IMR-90 (cell line): ENCODE measurements at regions not wholly inside any gene's neighbourhood (a gene's known extent, or its start where the extent isn't known, plus 50 kb on each side); places are given as distances from the start of the nearest gene placed in this dataset.

Source experiments
- ATAC-seq: fragments of 200-7000 bp; cut with Tn5 transposase; 2 replicates; pipeline ENCODE4 v1.9.1; 2020; ENCODE audit warnings: low read depth, mild to moderate bottlenecking, moderate library complexity
- BruUV-seq: library from RNA; stranded (reverse); fragments of 400-500 nt; replicated peaks from 2 replicates; lab custom pipeline; 2021; lab: Mats Ljungman, UMichigan
- CTCF ChIA-PET: fragments of 300-600 bp; formaldehyde crosslinking; extraction: SDS; loops from one replicate; lab custom pipeline; 2021; ENCODE audit warnings: antibody characterized with exemption; lab: Yijun Ruan, JAX
- POLR2A ChIA-PET: fragments of 300-600 bp; sonication (Branson Sonifier 250); formaldehyde crosslinking; loops from one replicate; lab custom pipeline; 2022; ENCODE audit warnings: antibody characterized with exemption; ENCODE audit not compliant: unreplicated experiment; lab: Charles Lee
- DNase-seq: peaks from one replicate; pipeline ENCODE4 v3.0.0; 2013
- H2AFZ ChIP-seq: replicated peaks from 2 replicates; pipeline ENCODE3; 2013; ENCODE audit warnings: low read length, mild to moderate bottlenecking; ENCODE audit not compliant: poor library complexity
- H2AK5ac ChIP-seq: 2 replicates; pipeline ENCODE4 v1.6.1; 2013; ENCODE audit warnings: low read depth, low read length, inconsistent platforms
- H2AK9ac ChIP-seq: replicated peaks from 2 replicates; pipeline ENCODE3; 2013; ENCODE audit warnings: mild to moderate bottlenecking, low read depth, low read length, moderate library complexity; ENCODE audit not compliant: poor library complexity
- H2BK120ac ChIP-seq: 2 replicates; pipeline ENCODE4 v1.6.1; 2013; ENCODE audit warnings: low read depth, low read length, inconsistent platforms
- H2BK15ac ChIP-seq: 3 replicates; pipeline ENCODE4 v1.6.1; 2013; ENCODE audit warnings: low read depth, low read length, inconsistent platforms
- H2BK20ac ChIP-seq: 2 replicates; pipeline ENCODE4 v1.6.1; 2013; ENCODE audit warnings: low read depth, mild to moderate bottlenecking, inconsistent platforms, low read length, moderate library complexity
- H2BK5ac ChIP-seq: 2 replicates; pipeline ENCODE4 v1.6.1; 2013; ENCODE audit warnings: mild to moderate bottlenecking, low read depth, low read length, inconsistent platforms; ENCODE audit not compliant: poor library complexity, severe bottlenecking
- H3K14ac ChIP-seq: replicated peaks from 2 replicates; pipeline ENCODE4 v1.6.1; 2013; ENCODE audit warnings: low read depth, low read length, inconsistent platforms
- H3K18ac ChIP-seq: 2 replicates; pipeline ENCODE4 v1.6.1; 2013; ENCODE audit warnings: low read depth, low read length, control low read depth
- H3K23ac ChIP-seq: 2 replicates; pipeline ENCODE4 v1.6.1; 2013; ENCODE audit warnings: low read depth, low read length, inconsistent platforms
- H3K27ac ChIP-seq: 2 replicates; pipeline ENCODE4 v1.5.1; 2013; ENCODE audit warnings: mild to moderate bottlenecking, control low read depth, low read length; ENCODE audit not compliant: insufficient read depth
- H3K27me3 ChIP-seq: 2 replicates; pipeline ENCODE4 v1.6.1; 2013; ENCODE audit warnings: low read length; ENCODE audit not compliant: control insufficient read depth, insufficient read depth
- H3K36me3 ChIP-seq: 2 replicates; pipeline ENCODE4 v1.6.1; 2013; ENCODE audit warnings: low read length, mixed read lengths; ENCODE audit not compliant: control insufficient read depth, insufficient read depth
- H3K4ac ChIP-seq: 2 replicates; pipeline ENCODE4 v1.6.1; 2013; ENCODE audit warnings: low read depth, low read length, inconsistent platforms
- H3K4me1 ChIP-seq: 2 replicates; pipeline ENCODE4 v1.6.1; 2013; ENCODE audit warnings: low read length, mixed read lengths; ENCODE audit not compliant: control insufficient read depth, insufficient read depth
- H3K4me2 ChIP-seq: 2 replicates; pipeline ENCODE4 v1.6.1; 2013; ENCODE audit warnings: low read depth, mild to moderate bottlenecking, control low read depth, low read length, moderate library complexity
- H3K4me3 ChIP-seq: 2 replicates; pipeline ENCODE4 v1.5.1; 2013; ENCODE audit warnings: low read depth, mild to moderate bottlenecking, control low read depth, low read length, moderate library complexity; ENCODE audit not compliant: insufficient read depth
- H3K56ac ChIP-seq: 2 replicates; pipeline ENCODE4 v1.6.1; 2013; ENCODE audit warnings: low read length, inconsistent platforms; ENCODE audit not compliant: insufficient read depth; ENCODE audit errors: extremely low read depth
- H3K79me1 ChIP-seq, 2 experiments: 2 replicates each; pipeline ENCODE4 v1.6.1; 2013; ENCODE audit warnings: low read length in 2 of 2, inconsistent platforms in 1 of 2, low read depth in 1 of 2
- H3K9ac ChIP-seq: 2 replicates; pipeline ENCODE4 v1.6.1; 2013; ENCODE audit warnings: low read depth, low read length, control low read depth
- H3K9me1 ChIP-seq: 2 replicates; pipeline ENCODE4 v1.6.1; 2013; ENCODE audit warnings: low read length, inconsistent platforms; ENCODE audit not compliant: insufficient read depth
- H3K9me3 ChIP-seq: 2 replicates; pipeline ENCODE4 v1.6.1; 2013; ENCODE audit warnings: low read length; ENCODE audit not compliant: control insufficient read depth, insufficient read depth
- H4K20me1 ChIP-seq: 2 replicates; pipeline ENCODE4 v1.6.1; 2013; ENCODE audit warnings: low read length, inconsistent platforms; ENCODE audit not compliant: insufficient read depth
- H4K5ac ChIP-seq: 2 replicates; pipeline ENCODE4 v1.6.1; 2013; ENCODE audit warnings: mild to moderate bottlenecking, low read depth, low read length, control low read depth
- H4K8ac ChIP-seq, 2 experiments: 2 replicates each; pipeline ENCODE4 v1.6.1; 2013; ENCODE audit warnings: low read depth in 2 of 2, low read length in 2 of 2, control low read depth in 1 of 2, inconsistent platforms in 1 of 2
- H4K91ac ChIP-seq: 2 replicates; pipeline ENCODE4 v1.6.1; 2013; ENCODE audit warnings: low read depth, low read length, inconsistent platforms; ENCODE audit not compliant: insufficient read depth
- BHLHE40 ChIP-seq: fragments of 150-350 bp; IDR thresholded peaks from 2 replicates; pipeline ENCODE4 v1.6.1; 2016; ENCODE audit warnings: mild to moderate bottlenecking, low read depth, low read length
- CEBPB ChIP-seq: IDR thresholded peaks from 2 replicates; pipeline ENCODE4 v1.6.1; 2012; ENCODE audit warnings: low read depth, low read length, improper control_type of control experiment
- CHD1 ChIP-seq: IDR thresholded peaks from 2 replicates; pipeline ENCODE4 v1.6.1; 2012; ENCODE audit warnings: low read depth, low read length, improper control_type of control experiment
- CTCF ChIP-seq: conservative IDR thresholded peaks from 2 replicates; pipeline ENCODE4 v1.5.1; 2012; ENCODE audit warnings: mild to moderate bottlenecking, low read depth, low read length, improper control_type of control experiment
- ELK1 ChIP-seq: fragments of 150-350 bp; IDR thresholded peaks from 2 replicates; pipeline ENCODE4 v1.6.1; 2016; ENCODE audit warnings: low read depth, mild to moderate bottlenecking, low read length, moderate library complexity, borderline replicate concordance
- FOS ChIP-seq: fragments of 150-350 bp; IDR thresholded peaks from 2 replicates; pipeline ENCODE4 v1.6.1; 2016; ENCODE audit warnings: low read depth, low read length
- MAFK ChIP-seq: IDR thresholded peaks from 2 replicates; pipeline ENCODE4 v1.6.1; 2012; ENCODE audit warnings: low read depth, low read length, improper control_type of control experiment
- MAZ ChIP-seq: IDR thresholded peaks from 2 replicates; pipeline ENCODE4 v1.6.1; 2012; ENCODE audit warnings: low read depth, mild to moderate bottlenecking, low read length, improper control_type of control experiment, moderate library complexity, borderline replicate concordance
- MXI1 ChIP-seq: IDR thresholded peaks from 2 replicates; pipeline ENCODE4 v1.6.1; 2012; ENCODE audit warnings: low read depth, mild to moderate bottlenecking, low read length, moderate library complexity, borderline replicate concordance
- NFE2L2 ChIP-seq: fragments of 150-350 bp; IDR thresholded peaks from 2 replicates; pipeline ENCODE4 v1.6.1; 2016; ENCODE audit warnings: low read depth, mild to moderate bottlenecking, low read length
- POLR2A ChIP-seq: IDR thresholded peaks from 2 replicates; pipeline ENCODE4 v1.6.1; 2012; ENCODE audit warnings: mild to moderate bottlenecking, low read depth, low read length
- RAD21 ChIP-seq: IDR thresholded peaks from 2 replicates; pipeline ENCODE4 v1.6.1; 2012; ENCODE audit warnings: low read length, improper control_type of control experiment
- RCOR1 ChIP-seq: IDR thresholded peaks from 2 replicates; pipeline ENCODE4 v1.6.1; 2012; ENCODE audit warnings: mild to moderate bottlenecking, low read length, improper control_type of control experiment; ENCODE audit not compliant: insufficient replicate concordance
- RFX5 ChIP-seq: IDR thresholded peaks from 2 replicates; pipeline ENCODE4 v1.8.0; 2012; ENCODE audit warnings: low read depth, mild to moderate bottlenecking, low read length, moderate library complexity
- SMC3 ChIP-seq: fragments of 150-350 bp; IDR thresholded peaks from 2 replicates; pipeline ENCODE4 v1.6.1; 2016; ENCODE audit warnings: low read depth, mild to moderate bottlenecking, antibody characterized with exemption, low read length, moderate library complexity
- USF2 ChIP-seq: fragments of 150-350 bp; IDR thresholded peaks from 2 replicates; pipeline ENCODE4 v1.6.1; 2017; ENCODE audit warnings: mild to moderate bottlenecking, antibody characterized with exemption, low read length, low read depth
- dilution Hi-C: fragments of 300-500 bp; cut with HindIII; formaldehyde crosslinking; loops from one replicate; pipeline ENCODE4 v1.14.3; 2018; ENCODE audit warnings: low sequenced_read_pairs; ENCODE audit not compliant: unreplicated experiment
- in situ Hi-C: fragments of 300-500 bp; cut with MboI; formaldehyde crosslinking; loops from 3 replicates; pipeline ENCODE4 v1.14.3; 2019; ENCODE audit warnings: low sequenced_read_pairs, inconsistent platforms, mixed read lengths
- intact Hi-C: fragments of 100-400 bp; cut with micrococcal nuclease; formaldehyde crosslinking; loops from 2 replicates; pipeline ENCODE4 v1.10.0; 2022

- POLR2A ChIA-PET = no interaction called here
- Histone ChIP-seq H2BK20ac (no peak overlapping the region), H3K9me3 (0 out of 2 replicates have a peak, but pooled peaks cover 1% of the 10 kb centered on the region), H3K27me3 (no peaks in the 10 kb centered on the region), H2AK9ac (no peak overlapping the region), H3K27ac (no peak overlapping the region), H2BK15ac (no peak overlapping the region), H3K14ac (no peak overlapping the region), H2AFZ (no peak overlapping the region), H2BK5ac (no peak overlapping the region), H2BK120ac (no peak overlapping the region), H3K23ac (no peak overlapping the region), H3K18ac (no peak overlapping the region), H4K8ac (no peak overlapping the region), H3K4ac (no peak overlapping the region), H3K36me3 (no peaks in the 10 kb centered on the region), H4K5ac (no peak overlapping the region), H3K79me1 (no peaks in the 10 kb centered on the region), H4K20me1 (no peaks in the 10 kb centered on the region), H3K4me3 (no peak overlapping the region), H3K9ac (no peak overlapping the region), H2AK5ac (no peak overlapping the region), H3K4me2 (no peak overlapping the region), H3K4me1 (no peaks in the 10 kb centered on the region), H4K91ac (no peak overlapping the region), H3K56ac (no peak overlapping the region), H3K9me1 (no peaks in the 10 kb centered on the region)
- dilution Hi-C loops = no loop called here
- intact Hi-C loops = no loop called here
- BruUV-seq = no TSS peak
- DNase-seq (no peak), ATAC-seq (no peak)
- CTCF ChIA-PET = no interaction called here
- no peak for TF ChIP-seq RAD21
- no peak for TF ChIP-seq CEBPB
- TF ChIP-seq POLR2A = no peak
- no peak for TF ChIP-seq USF2
- TF ChIP-seq CTCF = no peak
- no peak for TF ChIP-seq ELK1
- TF ChIP-seq FOS = no peak
- TF ChIP-seq SMC3 = no peak
- TF ChIP-seq NFE2L2 = no peak
- TF ChIP-seq CHD1 = no peak
- TF ChIP-seq RFX5 = no peak
- no peak for TF ChIP-seq MAFK
- no peak for TF ChIP-seq MXI1
- no peak for TF ChIP-seq BHLHE40
- TF ChIP-seq RCOR1 = no peak
- no peak for TF ChIP-seq MAZ
- in situ Hi-C loops = no loop called here
Measured at GRCh38 chrX:137305404-137305803, 260.5 kb upstream of the ZIC3 start.
